ENCODE measurements at regions not wholly inside any gene's neighbourhood (a gene's known extent, or its start where the extent isn't known, plus 50 kb on each side); places are given as distances from the start of the nearest gene placed in this dataset.
A peak's percentile ranks its signal among the peaks of the same experiment; 100 is the strongest.

DNA sequence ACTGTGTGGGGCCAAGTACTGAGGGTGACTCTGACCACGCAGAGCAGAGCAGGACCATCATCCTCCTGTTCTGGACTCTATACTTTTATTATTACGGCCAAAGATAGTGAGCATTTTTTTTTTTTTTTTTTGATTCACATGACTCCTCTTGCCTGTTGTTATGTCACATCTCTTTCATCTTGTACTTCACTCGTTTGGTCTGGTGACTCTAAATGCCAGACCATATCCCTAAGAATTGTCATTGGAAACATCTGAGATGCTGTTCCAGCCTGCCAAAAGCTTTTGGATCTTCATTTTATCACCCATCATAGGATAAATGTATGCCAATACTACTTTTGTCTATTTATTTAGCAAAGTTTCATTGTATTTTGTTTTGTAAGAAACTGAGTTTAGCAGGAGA lies 168.2 kb upstream of the RAI14 start:
- DNase-seq: no peak

DNA sequence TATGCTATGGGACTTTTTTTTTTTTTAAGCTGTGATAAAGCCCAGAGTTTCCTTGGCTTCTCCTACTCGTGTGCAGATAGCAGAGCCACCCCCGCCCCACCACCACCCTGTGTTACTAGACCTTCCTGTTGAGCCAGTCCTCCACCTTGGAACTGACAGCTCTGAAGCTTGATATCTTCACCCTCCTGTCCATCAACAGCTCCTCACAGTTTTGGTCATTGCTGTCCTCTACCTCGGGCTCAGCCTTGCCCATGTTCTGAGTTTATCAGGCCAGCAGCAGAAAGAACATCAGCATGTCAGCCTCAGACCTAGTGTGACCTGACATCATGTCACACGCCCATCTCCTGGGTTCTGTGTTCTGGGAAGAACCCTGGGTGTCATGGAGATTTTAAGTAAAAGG lies 167.1 kb upstream of the RAI14 start:
- DNase-seq: no peak

DNA sequence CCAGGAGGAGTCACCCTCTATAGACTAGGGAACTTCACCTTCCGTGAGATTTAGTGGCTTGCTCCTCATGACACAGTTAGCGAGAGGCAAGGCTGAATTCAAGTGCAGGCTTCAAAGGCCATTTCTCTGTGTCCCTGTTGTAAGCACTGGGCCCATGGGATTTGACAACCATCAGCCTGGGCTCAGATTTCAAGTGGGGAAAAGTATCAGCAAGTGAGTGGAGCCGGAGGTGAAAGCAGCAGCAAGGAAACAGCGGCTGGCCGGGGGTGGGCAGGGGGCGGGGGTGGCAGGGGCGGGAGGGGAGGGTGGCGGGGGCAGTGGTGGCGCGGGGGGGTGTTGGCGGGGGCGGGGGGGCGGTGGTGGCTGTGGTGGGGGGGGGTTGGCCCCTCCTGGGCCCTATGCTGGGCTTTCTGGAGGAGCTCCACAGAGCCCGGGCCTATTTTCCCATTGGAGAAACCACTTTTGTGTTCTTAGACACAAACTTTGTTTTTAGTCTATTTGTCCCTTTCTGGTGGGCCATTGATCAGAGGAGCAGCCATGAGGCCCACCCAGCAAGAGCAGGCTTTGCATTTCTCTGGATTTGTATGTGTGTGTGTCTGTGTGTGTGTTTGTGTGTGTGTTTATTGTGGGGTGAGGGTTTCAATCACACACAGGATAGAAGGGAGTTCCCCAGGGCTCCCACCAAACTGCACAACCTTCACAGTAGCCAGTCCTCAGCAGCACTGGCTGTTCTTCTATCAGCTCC lies 165.4 kb upstream of the RAI14 start:
- no peak for DNase-seq

DNA sequence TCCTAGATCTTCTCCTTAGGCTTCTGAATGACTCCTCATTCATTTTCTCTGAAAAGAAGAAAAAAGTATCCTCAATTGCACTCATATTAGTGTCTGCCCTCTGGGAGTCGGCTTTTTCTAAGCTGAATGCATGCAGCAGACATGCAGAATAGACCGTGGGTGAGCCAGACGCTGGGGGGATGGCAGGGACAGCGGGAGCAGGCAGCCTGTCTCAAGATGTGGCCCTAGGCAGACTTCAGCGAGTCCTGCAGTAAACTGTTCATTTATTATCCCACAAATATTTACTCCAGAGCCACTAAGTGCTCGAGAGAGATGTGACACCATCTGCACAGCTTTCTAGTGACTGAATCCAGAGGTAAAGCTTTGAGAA lies 164.9 kb upstream of the RAI14 start:
- no peak for DNase-seq

DNA sequence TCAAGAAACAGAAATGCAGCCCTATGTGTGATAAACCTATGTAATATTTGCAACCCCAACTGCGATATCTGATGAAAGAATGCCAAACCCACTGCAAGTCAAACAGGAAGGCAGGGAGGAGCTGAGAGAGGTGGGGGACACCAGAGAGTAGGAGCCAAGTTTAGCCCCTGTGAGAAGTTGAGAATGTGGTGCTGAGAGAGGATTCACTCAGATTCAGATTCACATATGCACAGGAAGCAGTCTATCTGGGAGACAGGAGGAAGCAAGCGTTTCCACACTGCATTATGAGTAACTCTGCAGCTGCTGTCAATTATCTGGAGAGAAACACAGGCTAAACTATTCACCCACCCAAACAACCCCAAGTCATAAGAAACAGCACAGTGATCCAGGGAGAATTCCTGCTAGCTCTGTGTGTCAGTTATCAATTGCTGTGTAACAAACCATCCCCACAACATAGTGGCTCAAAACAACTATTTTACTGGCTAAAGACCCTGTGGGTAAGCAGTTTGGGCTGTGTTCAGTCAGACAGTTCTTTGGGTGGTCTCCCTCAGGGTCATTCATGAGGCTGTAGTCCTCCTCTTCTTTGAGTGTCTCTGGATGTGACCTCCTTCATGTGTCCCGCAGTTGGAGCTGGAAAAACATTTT lies 161.9 kb upstream of the RAI14 start:
- no peak for DNase-seq

DNA sequence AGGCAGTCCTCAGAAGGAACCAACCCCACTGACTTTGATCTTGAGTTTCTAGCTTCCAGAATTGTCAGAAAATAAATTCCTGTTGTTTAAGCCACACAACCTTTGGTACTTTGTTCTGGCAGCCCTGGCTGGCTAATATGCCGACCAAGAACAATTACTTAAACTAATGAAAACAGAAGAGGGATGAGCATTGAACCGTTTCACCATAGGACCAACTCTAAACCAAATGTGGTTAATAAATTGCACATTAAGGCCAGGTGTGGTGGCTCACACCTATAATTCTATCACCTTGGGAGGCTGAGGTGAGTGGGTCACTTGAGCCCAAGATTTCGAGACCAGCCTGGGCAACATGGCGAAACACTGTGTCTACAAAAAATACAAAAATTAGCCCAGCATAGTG lies 160.9 kb upstream of the RAI14 start:
- DNase-seq: no peak

DNA sequence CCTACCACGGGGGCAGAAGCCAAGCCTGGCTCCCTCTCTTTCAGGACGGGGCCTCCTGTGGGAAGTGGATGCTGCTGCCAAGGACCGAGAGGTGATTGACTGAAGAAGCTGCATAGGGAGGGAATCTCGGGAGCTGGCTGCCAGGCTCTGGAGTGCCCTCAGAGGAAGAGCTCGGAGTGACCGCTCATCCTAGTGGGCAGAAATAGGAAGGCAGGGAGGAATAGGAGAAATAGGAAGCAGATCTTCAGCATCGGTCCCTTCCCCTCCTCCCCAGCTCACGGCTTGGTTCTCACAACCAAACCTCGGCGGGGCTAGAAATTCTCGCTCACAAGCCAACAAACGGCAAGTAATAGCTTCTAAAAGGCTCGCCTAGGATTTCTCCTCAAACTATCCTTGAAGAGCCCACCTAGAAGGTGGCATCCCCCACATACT lies 159.9 kb upstream of the RAI14 start:
- no peak for DNase-seq

DNA sequence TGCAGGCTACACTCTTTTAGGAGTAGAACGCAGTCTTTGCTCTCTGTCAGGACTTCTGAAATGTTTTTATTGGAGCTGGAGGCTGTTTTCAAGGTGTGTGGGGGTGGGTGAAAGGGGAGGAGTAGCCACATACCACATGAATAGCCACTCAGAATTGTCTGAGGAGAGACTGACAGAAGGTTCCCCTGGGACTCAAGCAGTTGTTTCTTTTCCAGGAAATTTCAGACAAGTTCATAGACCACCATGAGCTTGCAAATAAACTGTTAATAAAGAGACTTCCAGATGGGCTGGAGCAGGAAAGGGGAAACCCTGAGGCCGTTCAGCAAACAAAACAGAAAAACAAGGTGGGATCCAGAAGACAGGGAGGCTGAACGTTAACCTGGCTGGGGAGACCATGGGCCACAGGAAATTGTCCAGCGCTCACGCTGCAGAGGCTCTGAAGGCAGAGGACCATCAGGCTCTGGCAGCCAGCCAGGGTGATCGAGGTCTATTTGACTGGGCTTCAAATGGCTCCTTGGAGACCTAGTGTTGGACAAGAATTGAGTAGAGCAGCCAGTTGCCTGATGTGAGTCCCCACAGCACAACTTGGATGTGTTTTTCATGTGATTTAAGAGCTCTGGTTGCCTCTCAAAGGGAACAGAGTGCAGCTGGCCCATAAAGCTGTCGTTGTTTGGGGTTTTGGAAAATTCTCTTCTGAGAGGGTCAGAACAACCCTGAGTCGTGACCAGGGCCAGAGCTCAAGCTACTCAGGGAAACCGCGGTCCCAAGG lies 159.2 kb upstream of the RAI14 start:
- peak in 1 of 2 experiments; percentile 46 for DNase-seq

DNA sequence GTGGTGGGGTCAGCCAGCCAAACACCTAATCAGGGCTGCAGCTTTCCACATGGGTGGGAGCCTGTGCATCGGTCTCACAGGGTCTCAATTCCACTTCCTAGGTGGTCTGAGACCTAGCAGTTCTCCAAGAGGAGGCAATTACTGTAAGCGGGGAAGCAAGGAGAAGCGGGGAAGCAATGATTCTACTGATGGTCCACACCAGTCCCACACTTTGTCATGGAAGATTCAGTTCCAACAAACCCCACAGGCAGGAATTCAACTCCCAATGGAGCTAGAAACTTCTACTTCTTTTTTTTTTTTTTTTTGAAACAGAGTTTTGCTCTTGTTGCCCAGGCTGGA lies 158.7 kb upstream of the RAI14 start:
- no peak for DNase-seq

DNA sequence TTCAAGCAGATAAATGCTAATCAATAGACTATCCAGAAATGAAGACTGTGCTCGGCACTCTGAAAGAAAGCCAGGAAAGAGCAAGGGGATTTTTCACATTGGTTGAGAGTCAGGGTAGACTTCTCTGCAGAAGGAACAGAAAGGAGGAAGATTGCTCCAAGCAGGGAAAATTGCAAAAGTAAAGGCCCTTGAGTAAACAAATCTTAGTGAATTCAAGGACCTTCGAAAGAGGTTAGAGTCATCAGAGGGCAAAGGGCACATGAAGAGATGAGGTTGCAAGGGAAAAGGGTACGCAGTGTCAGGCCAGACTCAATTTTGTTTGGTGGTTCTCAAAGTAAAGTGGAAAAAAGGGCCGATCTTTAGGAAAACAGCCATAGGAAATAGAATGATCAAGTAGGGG lies 157.6 kb upstream of the RAI14 start:
- DNase-seq: no peak

DNA sequence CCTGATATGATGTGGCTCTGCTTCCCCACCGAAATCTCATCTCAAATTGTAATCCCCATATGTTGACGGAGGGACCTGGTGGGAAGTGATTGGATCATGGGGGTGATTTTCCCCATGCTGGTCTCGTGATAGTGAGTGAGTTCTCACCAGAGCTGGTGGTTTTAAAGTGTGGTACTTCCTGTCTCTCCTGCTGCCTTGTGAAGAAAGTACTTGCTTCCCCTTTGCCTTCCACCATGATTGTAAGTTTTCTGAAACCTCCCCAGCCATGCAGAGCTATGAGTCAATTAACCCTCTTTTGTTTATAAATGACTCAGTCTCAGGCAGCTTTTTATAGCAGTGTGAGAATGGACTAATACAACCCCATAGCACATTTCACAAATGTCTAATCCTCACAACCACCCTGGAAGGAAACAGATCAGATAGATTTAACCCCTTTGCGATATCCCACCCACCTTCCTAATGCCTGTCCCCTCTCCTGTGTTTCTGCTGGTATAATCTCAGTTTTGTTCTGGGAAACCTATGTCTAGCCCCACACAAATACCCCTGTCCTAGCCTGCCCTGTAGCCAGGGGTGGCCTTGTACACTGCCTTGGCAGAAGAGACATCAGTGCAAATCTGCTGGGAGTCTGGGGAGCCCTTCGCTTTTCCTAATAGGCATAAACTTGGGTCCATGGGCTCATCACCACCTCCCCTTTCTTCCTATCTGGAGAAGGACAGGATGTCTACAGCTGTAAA lies 157.0 kb upstream of the RAI14 start:
- DNase-seq: no peak

DNA sequence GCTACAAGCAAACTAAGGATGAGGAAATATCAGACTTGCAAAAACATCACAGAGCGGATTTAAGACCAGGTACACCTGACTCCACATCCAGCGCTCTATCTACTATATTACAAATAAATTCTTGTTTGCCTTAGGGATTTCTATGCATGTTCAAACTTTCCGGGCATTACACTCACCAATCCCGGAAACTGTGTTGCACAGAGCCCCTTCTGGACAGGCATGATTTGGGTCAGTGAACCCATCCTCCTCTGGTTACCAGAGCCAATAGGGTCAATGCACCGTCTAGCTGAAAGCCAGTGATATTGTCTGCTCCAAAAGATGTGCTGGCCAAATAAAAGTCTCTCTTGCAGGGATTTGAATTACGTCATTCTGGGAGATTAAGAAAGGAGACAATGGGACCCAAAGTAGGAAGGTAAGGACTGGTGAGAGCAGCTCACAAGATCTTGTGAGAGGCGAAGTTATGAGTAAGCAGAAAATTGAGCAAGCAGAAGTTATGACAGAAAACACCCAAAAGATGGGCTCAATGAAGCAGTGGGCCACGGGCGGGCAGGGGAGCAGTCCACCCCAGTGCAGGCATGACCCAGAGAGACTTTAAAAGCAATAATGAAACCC lies 155.8 kb upstream of the RAI14 start:
- no peak for DNase-seq

DNA sequence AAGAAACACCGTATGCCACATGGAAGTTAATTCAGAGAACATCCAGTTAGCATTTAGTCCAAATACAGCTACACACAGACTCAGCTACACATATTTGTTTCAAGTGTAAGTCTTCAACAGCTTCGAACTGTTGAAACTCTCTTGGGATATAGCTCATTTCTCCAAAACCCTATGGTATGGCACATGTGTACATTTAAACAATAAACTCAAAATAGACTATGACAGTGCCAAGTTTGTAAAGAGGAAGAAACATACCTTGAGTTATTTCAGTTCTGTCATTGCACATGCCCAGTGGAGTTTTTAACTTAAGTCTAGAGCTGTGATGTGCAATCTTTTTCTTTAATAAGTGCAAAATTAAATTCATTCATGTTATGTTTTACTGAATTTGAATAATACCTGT lies 155.1 kb upstream of the RAI14 start:
- no peak for DNase-seq

DNA sequence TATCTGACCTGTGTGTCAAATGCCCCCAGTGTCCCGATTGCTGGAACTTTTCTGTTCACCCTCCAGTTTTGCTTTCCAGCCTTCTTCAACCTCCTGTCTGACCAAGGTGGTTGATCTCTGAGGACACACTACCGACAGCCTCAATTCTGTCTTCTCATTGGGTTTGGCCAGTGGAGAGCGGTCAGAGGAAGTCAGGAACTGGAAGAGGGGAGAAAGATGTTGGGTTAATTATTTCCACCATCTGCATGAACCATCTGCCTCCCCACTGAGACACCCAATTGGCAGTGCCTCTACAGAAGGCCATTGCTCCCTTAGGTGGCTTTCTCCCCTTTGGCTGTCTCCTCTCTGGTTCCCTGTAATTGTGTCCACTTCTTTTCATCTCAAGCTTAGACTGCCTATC lies 154.3 kb upstream of the RAI14 start:
- DNase-seq: no peak

DNA sequence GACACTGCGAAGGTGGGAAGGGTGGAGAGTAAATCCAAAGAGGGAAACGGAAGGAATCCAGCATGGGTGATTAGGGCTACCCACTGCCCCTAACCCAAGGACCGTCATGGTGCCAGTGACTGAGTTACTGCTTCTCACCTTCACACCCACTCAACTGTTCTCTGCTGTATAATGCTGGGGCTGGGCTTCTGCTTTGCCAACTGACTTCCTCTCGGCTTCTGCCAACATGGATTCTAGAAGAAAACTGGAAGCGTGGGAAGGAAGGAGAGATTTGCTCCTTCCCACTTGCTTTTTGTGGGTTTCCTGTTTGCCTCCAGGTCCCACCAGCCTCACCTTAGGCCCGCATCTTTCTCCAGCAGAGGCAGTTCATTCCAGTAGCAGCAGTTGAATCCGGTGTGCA lies 153.5 kb upstream of the RAI14 start:
- DNase-seq: no peak

DNA sequence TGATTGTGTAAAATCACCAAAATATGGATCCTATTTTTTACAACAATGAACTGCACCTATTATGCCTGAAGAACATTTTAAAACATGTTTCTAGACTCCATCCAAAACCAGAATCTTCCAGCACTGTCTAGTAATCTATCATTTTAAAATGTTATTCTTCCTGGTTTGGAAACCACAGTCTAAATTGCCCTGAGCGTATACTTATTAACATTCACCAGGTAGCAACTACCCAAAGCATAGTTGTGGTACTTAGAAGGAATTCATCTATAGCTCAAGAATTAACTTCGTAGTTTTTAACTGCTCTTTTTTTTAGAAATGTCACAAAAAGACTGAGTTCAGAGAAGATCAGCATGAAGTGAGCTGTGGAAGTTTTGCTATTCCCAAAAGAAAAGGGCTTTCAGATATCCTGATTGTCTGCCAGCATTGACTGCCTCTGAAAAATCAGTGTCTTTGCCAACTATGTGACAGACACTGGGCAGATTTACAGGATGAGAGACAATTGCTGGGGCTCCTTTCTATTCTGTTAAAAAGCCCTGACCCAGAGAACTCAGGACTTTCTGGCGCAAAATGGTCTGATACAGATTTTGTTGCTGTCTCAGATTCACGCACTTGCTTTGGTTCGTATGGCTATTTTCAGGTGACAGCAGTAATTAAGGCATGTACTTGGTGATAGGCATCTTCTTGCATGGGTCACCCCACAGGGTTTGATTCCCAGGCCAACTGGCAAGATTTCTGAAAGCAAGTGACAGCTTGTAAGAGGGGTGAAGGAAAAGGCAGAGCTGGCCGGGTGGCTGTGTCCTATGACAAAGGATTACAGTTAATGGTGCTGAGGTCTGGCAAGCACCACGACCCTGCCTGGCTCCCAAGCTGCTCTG lies 152.5 kb upstream of the RAI14 start:
- DNase-seq: no peak

DNA sequence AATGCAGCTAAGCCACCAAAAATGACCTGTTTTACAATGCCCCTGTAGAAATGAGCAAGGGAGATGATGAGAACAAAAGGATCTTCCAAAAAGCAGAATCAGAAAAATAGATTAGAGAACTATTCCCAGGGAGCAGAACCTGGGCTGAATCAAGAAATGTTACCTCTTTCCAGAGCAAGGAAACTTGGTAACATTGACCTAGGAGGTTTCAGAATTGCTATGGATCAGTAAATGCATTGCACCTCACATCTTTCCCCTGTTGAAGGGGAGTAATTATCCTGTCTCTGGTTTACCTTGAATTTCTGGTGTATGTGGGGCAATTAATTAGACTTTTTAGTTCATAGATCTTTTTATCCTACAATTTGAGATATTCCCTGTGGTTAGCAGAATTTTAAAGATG lies 151.2 kb upstream of the RAI14 start:
- no peak for DNase-seq

DNA sequence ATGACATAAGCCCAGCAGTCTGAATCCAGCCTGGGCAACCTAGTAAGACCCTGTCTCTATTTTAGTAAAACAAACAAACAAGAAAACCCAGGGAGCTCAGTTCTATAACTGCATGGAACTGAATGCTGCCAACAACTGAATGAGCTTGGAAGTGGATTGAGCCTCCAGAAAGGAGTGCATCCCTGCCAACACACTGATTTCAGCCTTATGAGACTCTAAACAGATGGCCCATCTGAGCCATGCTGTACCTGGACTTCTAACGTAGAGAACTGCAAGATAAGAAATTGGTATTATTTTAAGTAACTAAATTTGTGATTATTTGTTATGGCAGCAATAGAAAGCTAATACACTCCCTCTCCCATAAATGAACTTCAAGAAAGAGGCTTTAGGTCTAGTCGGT lies 150.4 kb upstream of the RAI14 start:
- DNase-seq: no peak

DNA sequence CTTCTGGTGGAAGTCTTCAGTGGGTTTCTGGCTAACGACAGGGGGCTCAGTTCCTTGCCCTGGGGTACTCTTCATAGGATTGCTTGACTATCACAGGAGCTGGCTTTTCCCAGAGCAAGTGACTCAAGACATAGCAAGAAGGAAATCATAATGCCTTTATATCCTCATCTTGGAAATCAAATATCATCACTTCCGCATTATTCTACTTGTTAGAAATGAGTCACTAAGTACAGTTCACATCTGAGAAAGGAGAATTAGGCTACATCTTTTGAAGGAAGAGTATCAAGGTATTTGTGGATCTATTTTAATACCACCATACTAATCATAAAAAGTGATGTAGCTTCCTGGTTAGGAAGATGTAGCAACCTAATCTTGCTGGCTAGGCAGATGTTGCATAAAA lies 148.2 kb upstream of the RAI14 start:
- DNase-seq: no peak

DNA sequence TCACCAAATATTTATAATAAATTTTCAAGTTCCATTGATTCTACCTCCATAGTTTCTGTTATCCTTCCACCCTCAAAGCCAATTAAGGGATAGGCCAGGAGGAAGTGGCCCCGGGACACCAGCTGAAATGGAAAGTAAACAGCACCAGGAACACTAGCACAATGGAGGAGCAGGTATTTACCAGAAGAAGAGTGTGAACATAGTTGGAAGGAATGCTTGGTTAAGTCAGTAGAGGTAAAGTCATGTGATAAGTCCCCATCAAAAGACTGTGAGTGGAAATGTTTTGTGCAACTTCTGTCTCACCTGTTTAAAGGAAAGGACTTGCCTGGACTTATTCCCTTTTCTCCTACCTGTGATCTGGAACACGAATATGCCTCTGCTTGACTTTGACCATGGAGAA lies 146.7 kb upstream of the RAI14 start:
- no peak for DNase-seq

DNA sequence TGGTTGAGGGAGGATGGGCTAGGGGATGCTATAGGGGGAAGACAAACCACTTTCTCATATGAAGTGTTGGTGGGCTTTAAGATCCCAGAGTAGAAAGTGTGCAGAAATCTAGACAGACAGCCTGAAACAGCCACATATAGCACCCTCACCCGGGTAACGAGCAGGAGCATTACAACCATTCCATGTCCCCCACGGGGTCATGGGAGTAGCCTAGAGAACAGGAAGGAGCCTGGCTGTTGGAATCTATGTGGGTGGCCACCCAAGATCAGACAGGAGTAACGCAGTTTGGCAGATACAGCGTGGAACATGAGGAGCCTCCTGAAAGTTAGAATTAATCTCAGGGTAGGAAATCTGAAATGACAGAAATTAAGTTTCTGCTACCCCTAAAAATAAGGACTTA lies 146.1 kb upstream of the RAI14 start:
- no peak for DNase-seq

DNA sequence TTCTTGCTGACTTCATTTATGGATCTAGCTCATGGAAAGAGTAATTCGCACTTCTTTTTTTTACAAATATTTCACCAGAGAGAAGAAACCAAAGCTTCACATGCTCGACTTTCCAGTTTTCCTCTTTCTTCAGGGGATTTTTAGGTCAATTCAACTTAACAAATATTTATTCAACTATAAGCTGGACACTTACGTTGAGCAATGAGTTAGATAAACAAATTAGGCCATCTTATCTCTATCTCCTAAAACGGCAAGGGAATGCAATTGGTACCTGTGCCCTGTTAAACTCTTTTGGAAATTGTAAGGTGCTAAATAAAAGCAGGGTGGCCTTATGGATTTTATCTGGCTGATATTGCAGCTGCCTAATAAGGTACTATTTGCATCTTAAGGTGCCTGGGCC lies 145.1 kb upstream of the RAI14 start:
- DNase-seq: no peak
